ENCODE measurements at regions not wholly inside any gene's neighbourhood (a gene's known extent, or its start where the extent isn't known, plus 50 kb on each side); places are given as distances from the start of the nearest gene placed in this dataset.
A peak's percentile ranks its signal among the peaks of the same experiment; 100 is the strongest.
"Not testable (repeated sequence)": the region's sequence is repeated elsewhere in the genome, so short reads cannot be mapped to it uniquely, and the experiment has no call there.

DNA sequence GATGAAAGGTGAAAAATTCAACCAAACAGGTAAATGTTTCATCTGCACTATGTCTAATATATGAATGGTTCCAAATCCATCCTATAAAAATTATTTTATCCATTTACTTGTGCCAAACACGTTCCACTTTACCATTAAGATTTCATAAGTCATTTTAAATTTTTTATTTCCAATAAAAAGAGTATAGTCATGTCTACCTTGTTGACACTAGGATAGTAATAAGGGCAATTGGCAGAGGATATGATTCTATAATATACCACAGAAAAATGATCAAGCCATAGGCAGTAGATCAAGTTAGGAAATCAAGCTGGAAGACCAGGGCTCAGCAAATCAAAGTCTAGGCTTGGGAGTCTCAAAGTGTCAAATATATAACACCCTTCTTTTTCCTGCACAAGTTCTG is 384.3 kb downstream of the METTL4 start:
- ATAC-seq: no peak

DNA sequence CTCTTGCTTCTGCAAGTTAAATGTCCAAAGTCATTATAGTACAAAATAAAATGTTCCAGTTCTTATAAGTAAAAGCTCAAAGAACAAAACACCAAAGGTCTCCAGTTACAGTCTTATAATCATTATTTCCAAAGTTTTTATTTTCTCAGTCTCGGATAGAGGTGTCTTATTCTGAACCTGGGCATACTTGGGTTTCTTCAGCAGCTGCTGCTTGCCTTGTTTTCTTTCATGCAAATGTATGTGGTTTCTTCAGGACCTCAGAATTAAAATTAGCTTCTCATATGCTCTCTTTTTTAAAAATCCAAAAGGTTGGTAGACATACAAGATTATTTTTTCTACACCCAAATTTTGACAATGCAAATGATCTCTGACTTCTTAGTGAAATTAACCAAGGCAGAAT is 383.0 kb downstream of the METTL4 start:
- no peak for ATAC-seq
- DNase-seq (ENCODE audit: low spot score): no peak

More for the DNA sequence above, 384.3 kb downstream of the METTL4 start:
- DNase-seq (ENCODE audit: low spot score): no peak

DNA sequence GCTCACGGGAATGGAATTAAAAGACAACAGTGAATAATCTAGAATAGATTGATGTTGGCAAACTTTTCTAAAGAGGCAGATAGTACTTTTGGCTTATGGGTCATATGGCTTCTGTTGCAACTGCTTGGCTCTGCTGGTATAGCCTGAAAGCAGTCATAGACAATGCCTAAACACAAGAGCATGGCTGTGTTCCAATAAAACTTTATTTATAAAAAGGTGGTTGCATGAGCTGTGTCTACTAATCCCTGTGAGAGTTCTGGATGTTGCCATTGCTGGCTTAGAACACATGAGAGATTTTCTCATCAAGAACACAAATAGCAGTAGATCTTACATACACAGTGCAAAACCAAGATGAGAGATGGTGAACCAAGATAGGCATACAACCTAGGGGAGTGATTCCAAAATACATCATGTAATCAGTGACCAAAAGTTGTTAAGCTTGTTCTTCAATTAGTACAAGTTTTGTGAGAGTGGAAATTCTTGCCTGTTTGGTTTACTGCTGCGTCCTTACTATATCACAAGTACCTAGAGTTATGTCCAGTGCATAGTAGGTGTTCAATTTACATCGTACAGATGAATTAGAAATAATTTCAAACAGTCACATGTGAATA is 380.0 kb downstream of the METTL4 start:
- ATAC-seq (no peak), DNase-seq (ENCODE audit: low spot score) (no peak)

DNA sequence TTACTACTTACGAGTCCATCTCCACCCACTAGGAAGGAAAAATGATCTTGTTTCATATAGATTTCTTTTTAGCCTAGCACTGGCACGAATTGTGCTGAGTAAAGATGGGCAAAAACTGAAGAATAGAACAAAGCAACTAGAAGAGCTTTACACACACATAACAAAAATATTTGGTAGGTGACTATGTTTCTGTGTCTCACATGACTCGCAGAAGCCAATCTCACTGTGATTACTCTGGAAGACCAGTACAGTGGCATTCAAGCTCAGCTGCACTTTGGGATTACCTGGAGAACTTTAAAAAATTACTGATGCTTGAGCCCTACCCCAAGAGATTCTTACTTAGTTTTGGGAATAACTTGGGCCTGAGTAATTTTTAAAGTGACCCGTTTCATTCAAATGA is 378.7 kb downstream of the METTL4 start:
- DNase-seq (ENCODE audit: low spot score) (no peak), ATAC-seq (no peak)

DNA sequence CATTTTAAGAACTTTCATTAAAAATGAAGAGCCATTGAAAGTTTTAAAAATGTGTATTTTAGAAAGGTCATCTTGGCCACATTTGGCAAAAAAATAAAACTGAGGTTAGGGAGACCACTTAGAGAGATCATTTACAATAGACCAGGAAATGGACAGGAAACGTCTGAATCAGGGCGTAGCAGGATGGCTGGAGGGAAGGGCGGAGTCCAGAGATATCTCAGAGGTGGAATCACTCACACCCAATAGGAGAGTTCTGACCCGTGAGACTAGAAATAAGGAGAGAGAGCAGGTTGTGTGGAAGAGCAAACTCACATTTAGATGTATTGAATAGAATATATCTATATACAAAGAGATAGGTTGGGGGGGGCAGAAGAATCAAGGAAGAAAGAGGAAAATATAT is 373.4 kb downstream of the METTL4 start:
- DNase-seq (ENCODE audit: low spot score): no peak

DNA sequence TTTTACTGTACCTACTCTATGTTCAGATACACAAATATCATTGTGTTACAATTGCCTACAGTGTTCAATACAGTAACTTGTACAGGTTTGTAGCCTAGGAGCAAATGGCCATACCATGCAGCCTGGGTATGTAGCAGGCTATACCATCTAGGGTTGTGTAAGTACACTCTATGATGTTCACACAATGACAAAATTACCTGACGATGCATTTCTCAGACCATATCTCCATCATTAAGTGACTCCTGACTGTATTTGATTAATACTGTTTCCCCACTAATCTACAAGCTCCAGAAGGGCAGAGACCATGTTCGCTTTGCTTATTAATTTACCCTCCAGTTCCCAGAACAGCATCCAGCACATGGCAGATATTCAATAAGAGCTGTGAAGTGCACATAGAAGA is 372.2 kb downstream of the METTL4 start:
- no peak for DNase-seq (ENCODE audit: low spot score)
- ATAC-seq: no peak

More for the DNA sequence above, 373.4 kb downstream of the METTL4 start:
- ATAC-seq: no peak

DNA sequence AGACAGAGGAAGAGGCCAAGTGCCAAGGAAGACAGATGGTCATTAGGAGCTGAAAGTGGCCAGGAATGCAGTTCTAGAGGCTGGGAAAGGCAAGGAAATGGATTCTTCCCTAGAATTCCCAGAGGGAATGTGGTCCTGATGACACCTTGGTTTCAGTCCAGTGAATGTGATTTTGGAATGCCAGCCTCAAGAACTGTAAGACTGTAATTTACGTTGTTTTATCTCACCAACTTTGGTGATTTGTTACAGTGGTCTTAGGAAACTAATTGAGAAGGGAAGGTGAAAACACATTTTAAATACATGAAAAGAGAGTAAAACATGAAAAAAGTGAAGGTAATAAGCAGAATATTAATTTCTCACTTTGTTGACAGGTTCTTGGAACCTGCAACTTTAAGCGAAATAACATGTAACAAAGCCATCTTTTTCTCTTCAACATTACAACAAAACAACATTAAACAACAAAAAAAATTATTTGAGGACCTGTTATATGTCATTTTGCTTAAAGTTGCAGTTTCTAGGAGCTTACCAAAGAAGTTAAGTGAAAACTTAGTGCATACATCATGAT is 370.2 kb downstream of the METTL4 start:
- DNase-seq (ENCODE audit: low spot score): no peak
- no peak for ATAC-seq

DNA sequence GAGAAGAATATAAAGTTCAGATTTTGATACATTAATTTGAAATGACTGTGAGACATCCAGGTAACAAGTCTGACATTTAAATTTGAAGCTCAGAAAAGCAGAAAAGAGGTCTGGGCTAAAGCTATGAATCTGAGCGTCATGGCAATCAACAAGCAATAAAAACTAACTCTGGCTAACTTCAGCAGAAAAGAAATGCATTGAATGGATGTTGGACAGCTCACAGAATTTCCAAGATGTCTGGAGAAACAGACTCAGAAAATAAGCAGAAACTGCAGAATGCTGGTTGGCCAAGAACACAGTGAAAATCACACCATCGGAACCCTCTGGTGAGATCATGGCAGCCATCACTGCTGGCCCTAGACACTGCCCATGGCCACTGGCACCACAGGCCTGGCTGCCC is 366.6 kb downstream of the METTL4 start:
- DNase-seq (ENCODE audit: low spot score) (no peak), ATAC-seq (no peak)

DNA sequence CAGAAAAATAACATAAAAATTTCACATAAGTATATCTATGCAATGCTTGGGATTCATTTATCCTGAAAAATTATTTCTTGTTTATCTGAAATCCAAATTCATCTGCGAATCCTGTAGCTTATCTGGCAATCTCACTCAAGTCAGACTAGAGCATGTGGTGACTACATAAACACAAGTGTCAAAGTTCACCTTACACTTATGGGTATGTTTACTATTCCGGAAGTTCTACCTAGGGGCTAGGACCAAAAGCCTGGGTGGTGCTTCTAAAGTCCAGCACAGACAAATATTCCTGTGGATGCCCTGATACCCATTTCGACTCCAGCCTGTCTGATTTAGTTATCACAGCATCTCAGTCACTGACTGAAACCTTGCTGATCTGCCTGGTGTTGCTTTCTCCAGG is 364.0 kb downstream of the METTL4 start:
- ATAC-seq: no peak
- DNase-seq (ENCODE audit: low spot score): no peak

DNA sequence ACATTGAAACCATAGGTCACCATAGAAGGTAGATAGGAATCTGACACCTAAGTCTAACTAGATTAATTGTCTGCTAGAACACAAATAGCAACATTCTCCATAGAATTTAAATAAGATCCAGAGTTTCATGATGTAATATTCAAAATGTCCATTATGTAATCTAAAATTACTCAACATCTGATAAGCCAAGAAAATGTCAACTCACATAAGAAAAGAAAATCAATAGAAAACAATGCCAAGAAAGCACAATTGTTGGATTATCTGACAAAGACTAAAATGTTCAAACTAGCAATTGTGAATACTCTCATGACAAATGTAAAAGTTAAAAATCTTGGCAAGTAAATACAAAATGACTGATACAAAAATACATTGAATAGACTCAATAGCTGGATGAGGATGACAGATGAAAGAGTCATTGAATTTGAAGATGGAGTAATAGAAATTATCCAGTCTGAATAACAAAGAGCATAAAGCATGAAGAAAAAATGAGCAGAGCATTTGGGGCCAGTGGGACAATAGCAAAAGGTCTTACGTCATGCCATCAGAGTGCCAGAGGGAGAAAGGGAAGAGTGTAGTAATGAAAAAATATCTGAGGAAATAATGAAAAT is 358.6 kb downstream of the METTL4 start:
- ATAC-seq: no peak
- no peak for DNase-seq (ENCODE audit: low spot score)

DNA sequence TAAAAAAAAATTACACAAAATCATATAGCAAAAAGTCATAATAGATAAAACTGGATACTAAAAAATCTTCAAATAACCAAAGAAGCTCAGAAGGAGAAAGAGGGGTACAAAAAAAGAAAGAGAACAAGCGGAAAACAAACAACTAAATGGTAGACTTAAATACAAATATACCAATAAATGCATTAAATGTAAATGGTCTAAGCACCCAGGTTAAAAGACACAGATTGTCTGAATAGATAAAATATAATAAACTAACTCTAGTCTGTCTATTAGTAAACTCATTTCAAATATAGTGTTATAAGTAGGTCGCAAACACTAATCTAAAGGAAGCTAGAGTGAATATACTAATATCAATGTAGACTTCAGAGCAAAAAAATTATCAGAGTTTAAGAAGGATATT is 357.4 kb downstream of the METTL4 start:
- no peak for DNase-seq (ENCODE audit: low spot score)
- ATAC-seq: no peak

DNA sequence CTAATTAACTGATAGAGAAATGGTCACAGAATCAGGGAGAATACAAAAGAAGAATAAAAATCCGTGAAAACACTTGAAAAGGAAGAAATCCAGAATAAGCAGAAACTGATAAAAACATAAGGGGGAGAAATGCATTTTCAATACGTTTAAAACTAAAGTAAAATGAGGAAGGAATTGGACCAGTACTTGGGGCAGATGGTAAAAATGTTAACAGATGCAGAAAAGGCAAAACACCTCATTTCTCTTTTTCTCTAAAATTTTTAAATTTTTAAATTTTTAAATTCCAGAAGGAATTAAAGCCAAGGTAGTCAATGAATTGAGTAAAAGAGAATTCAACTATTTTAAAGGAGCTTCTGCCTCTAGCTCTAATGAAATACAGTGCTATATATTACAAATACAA is 353.9 kb downstream of the METTL4 start:
- DNase-seq (ENCODE audit: low spot score) (no peak), ATAC-seq (no peak)

DNA sequence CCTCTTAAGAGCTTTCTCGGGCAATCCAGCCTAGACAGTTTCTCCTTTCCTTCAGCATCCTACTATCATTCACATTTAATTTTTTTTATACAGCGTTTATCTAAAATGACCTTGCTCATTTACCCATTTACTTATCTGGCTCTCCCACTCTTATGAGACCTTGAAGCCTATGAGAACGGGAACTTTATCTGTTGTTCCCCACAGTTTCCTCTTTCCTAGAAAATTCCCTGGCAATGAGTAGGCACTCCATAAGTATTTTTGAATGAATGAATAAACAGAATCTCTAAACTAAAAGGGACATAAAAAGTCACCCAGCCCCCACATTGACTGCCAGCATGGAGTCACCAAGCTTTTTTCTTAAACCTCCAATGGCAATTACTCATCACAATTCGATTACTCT is 353.2 kb downstream of the METTL4 start:
- DNase-seq (ENCODE audit: low spot score): no peak

DNA sequence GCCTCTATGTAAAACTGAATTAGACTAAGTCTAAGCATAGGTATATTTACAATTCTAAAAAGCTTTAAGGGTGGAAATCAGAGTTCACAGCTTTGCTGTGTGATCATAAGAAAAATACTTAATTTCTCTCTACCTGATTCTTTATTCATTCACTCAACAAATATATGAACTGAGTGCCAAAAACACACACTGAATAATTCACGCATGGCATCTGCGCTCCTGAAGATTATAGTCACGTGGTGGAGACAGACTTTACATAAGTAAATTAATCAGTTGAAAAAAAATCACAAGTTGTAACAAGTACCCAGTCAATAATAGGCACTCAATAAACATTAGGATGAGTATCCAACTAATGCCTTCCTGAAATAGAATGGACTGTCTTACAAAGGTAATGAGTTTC is 351.6 kb downstream of the METTL4 start:
- no peak for ATAC-seq
- DNase-seq (ENCODE audit: low spot score): no peak

More for the DNA sequence above, 353.2 kb downstream of the METTL4 start:
- ATAC-seq: no peak

DNA sequence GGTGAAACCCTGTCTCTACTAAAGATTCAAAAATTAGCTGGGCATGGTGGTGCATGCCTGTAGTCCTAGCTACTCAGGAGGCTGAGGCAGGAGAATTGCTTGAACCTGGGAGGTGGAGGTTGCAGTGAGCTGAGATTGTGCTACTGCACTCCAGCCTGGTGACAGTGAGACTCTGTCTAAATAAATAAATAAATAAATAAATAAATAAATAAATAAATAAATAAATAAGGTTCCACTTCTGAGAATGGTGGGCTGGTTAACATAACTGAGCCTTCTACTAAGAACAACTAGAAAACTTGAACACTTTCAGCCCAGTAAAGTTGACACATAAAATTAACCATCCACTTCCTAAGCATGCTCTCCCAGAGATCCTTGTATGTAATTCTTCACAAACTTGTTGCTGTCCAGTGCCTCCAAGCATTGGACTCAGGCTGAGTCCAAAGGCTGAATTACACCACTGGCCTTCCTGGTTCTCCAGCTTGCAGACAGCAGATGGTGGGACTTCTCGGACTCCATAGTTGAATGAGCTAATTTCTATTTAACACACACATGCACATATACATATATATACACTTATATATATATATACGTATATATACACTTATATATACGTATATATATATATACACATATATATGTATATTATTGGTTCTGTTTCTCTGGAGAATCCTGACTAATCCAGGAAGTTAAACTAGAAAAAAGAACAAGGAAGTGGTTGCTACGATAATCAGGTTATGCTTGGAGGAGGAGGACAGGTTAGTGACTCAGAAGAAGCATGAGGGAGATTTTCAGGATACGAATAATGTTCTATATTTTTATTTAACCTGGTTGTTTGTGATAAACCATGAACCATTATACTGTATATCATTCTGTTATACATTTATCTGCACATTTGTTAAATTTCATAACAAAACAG is 348.8 kb downstream of the METTL4 start:
- ATAC-seq: peak; percentile 85
- peak; percentile 48 for DNase-seq (ENCODE audit: low spot score)

DNA sequence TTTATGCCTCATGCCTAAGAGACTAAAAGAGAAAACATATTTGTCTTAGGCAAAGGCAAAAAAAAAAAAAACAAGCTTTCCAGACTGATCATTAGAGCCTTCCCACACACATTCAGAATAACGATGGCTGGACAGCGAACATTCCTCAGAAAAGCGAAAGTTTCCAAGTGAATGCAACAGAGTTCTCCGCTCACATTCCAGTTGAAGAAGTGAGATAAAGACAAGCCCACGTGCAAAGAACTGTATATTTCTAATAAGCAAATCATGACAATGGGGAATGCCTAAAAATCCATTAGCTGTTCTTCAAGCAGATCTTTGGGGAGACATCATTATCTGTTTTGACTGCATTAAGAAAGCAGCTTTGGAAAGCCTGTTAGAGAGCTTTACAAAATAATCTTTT is 347.9 kb downstream of the METTL4 start:
- ATAC-seq (no peak), DNase-seq (ENCODE audit: low spot score) (no peak)

DNA sequence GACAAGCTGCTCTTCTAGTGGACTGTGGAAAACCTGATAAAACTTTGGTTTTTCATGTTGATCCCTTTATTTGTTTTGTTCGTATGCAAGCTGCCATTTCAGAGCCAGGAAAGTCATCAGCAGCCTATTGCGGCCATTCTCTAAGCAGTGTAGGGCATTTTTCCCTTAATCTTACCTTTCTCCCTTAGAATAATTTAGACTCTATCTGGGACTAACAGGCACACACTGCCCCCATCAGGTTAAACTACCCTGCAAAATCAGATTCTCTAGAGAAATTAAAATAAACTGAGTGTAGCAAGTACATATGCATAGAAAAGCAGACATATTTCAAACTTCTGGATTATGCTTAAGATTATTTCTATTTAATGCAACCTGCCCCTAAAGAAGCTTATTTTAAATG is 347.5 kb downstream of the METTL4 start:
- ATAC-seq: peak; percentile 85
- DNase-seq (ENCODE audit: low spot score): no peak

DNA sequence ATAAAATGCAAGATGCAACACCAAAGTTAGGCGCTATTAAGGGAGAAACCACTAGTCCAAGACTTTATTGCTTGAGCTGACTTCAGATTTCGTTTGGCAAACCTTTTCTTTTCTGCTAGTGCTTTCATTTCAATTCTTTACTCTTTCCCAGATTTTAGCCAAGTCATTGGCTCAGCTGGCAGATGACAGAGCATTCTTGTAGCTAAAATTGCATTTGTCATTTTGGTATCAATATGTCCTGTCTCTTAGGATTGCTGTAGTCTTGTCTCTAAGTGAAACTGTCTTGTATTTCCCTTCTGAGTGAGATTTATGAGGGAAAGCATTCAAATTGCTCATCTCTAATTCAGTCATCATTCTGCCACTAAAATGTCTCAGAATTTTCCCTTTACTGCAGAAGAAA is 335.1 kb downstream of the METTL4 start:
- no peak for DNase-seq (ENCODE audit: low spot score)
- no peak for ATAC-seq

DNA sequence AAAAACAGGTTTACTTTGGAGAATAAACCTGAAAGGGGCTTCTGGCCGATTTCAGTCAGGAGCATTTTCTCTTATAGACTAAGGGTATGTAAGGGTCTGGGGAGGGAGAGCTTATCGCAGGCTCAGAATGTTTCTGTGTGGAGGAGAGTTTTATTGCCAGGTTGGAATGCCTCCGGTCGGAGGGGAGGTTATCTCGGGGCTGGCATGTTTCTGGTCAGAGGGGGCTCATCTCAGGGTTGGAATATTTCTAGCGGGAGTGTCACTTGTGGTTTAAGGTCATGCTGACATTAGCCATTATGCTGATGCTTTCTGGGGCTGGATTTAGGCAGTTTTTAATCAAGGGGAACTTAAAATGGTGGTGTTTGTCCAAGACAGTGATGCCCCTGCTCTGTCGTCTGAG is 333.6 kb downstream of the METTL4 start:
- no peak for DNase-seq (ENCODE audit: low spot score)
- ATAC-seq: no peak

DNA sequence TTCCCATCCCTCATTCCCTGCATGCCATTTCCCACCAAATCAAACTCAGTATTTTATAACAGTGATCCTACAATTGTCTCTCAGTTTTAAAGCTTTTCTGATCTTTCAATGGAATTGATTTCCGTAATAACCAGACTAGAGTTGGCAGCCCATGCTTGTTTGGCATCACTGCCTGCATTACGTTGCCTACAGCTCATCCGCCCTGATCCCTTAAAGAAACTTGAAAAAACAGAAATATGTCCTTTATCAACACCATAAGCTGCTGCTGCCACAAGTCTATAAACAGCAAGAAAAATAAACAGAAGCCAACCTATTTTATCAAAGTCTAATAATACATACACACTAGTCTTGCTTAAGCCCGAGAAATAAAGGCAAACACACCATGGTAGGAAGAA is 331.0 kb downstream of the METTL4 start:
- no peak for DNase-seq (ENCODE audit: low spot score)
- no peak for ATAC-seq

DNA sequence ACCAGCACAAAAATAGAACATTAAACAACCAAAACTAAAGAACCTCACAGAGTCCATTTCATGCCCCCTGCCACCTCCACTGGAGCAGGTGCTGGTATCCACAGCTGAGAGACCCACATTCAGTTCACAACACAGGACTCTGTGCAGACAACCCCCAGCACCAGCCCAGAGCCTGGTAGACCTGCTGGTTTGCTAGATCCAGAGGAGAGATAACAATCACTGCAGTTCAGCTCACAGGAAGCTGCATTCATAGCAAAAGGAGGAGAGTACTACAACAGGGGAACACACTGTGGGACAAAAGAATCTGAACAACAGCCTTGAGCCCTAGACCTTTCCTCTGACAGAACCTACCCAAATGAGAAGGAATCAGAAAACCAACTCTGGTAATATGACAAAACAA is 326.7 kb downstream of the METTL4 start:
- DNase-seq (ENCODE audit: low spot score) (no peak), ATAC-seq (no peak)

DNA sequence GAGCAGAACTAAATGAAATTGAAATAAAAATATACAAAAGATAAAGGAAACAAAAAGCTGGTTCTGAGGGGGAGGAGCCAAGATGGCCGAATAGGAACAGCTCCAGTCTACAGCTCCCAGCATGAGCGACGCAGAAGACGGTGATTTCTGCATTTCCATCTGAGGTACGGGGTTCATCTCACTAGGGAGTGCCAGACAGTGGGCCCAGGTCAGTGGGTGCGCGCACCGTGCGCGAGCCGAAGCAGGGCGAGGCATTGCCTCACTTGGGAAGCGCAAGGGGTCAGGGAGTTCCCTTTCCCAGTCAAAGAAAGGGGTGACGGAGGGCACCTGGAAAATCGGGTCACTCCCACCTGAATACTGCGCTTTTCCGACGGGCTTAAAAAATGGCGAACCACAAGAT is 324.2 kb downstream of the METTL4 start:
- not testable (repeated sequence) for DNase-seq (ENCODE audit: low spot score); ATAC-seq

Data from left lobe of liver (tissue), 2 donors.